NB4 (cell line): ENCODE measurements at regions not wholly inside any gene's neighbourhood (a gene's known extent, or its start where the extent isn't known, plus 50 kb on each side); places are given as distances from the start of the nearest gene placed in this dataset.

Experiments used
- MYC ChIP-seq: IDR thresholded peaks from 2 replicates; pipeline ENCODE4 v1.6.1; 2011; ENCODE audit warnings: low read depth, low read length
- POLR2A ChIP-seq: IDR thresholded peaks from 2 replicates; pipeline ENCODE4 v1.6.1; 2011; ENCODE audit warnings: mild to moderate bottlenecking; ENCODE audit not compliant: insufficient read length; ENCODE audit errors: extremely low read depth
- TF ChIP-seq, protein P1 (sequence below): IDR thresholded peaks from one replicate; pipeline ENCODE4 v1.5.1; 2012; ENCODE audit warnings: low read depth, low read length
- TF ChIP-seq, protein P2 (sequence below): IDR thresholded peaks from 2 replicates; pipeline ENCODE4 v1.6.1; 2011; ENCODE audit warnings: low read depth, low read length

DNA sequence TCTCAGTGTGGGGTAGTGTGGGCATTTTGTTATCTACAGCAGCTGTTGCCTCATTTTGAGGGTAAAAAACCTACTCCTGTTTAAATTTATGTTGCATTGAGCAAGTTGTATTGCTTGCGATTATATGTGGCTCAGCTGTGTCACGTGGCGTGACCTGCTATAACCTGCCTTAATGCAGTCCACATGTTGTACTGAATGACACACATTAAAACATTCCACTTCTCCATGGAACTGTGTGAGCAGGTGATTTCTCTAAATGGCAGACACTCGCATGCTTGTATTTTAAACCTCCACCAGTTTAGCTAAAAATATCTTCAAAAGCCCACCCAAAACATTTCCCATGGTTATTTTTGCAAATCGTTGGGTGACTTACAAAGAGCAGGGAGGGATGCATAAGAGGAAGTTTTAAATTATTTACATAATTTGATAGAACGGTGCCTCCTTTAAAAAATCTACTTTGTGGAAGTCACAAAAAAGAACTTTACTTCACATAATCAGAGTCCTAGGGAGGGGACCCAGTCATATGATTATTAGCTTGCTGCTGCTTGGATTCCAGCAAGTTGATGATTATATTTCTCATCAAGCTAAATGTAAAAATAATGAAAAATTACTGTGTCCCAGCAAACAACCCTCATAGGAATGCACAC is 163.3 kb upstream of the ZEB2 start:
- TF ChIP-seq, protein P1, sequence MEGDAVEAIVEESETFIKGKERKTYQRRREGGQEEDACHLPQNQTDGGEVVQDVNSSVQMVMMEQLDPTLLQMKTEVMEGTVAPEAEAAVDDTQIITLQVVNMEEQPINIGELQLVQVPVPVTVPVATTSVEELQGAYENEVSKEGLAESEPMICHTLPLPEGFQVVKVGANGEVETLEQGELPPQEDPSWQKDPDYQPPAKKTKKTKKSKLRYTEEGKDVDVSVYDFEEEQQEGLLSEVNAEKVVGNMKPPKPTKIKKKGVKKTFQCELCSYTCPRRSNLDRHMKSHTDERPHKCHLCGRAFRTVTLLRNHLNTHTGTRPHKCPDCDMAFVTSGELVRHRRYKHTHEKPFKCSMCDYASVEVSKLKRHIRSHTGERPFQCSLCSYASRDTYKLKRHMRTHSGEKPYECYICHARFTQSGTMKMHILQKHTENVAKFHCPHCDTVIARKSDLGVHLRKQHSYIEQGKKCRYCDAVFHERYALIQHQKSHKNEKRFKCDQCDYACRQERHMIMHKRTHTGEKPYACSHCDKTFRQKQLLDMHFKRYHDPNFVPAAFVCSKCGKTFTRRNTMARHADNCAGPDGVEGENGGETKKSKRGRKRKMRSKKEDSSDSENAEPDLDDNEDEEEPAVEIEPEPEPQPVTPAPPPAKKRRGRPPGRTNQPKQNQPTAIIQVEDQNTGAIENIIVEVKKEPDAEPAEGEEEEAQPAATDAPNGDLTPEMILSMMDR, result no peak
- TF ChIP-seq MYC, result peak; percentile 90
- TF ChIP-seq POLR2A, result no peak
- TF ChIP-seq, protein P2, sequence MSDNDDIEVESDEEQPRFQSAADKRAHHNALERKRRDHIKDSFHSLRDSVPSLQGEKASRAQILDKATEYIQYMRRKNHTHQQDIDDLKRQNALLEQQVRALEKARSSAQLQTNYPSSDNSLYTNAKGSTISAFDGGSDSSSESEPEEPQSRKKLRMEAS, result peak; percentile 97
